ENCODE measurements at regions not wholly inside any gene's neighbourhood (a gene's known extent, or its start where the extent isn't known, plus 50 kb on each side); places are given as distances from the start of the nearest gene placed in this dataset.

- Histone ChIP-seq H3K4me3 (ENCODE audit: low read length) (no peak overlapping the region), H3K36me3 (ENCODE audit: insufficient read depth, low read length) (no peaks in the 10 kb centered on the region), H3K27ac (ENCODE audit: low read length) (no peak overlapping the region), H2AFZ (ENCODE audit: low read length) (no peak overlapping the region), H3K9me3 (ENCODE audit: low read length) (no peaks in the 10 kb centered on the region), H3K27me3 (ENCODE audit: low read length) (no peaks in the 10 kb centered on the region), H3K4me1 (ENCODE audit: low read length) (peaks cover 20% of the 10 kb centered on the region), H3K79me2 (ENCODE audit: low read length) (no peaks in the 10 kb centered on the region), H3K4me2 (ENCODE audit: low read depth, low read length, poor library complexity, severe bottlenecking) (no peak overlapping the region), H4K20me1 (ENCODE audit: insufficient read depth, low read depth, low read length) (no peaks in the 10 kb centered on the region), H3K9me2 (replicated peaks; ENCODE audit: insufficient read depth, low read length) (no peaks in the 10 kb centered on the region), H3K9ac (ENCODE audit: low read length) (no peak overlapping the region)
- peak; percentile 75 for DNase-seq
These were observed 76.0 kb upstream of the AP1S2 start for GRCh38 chrX:15930585-15930984.

- peaks cover 20% of the 10 kb centered on the region for H3K4me1 ChIP-seq (ENCODE audit: low read length)
- no peak overlapping the region for H2AFZ ChIP-seq (ENCODE audit: low read length)
- DNase-seq: no peak
- no peaks in the 10 kb centered on the region for H3K9me2 ChIP-seq (replicated peaks; ENCODE audit: insufficient read depth, low read length)
- no peak overlapping the region for H3K4me3 ChIP-seq (ENCODE audit: low read length)
- H4K20me1 ChIP-seq (ENCODE audit: insufficient read depth, low read depth, low read length): no peaks in the 10 kb centered on the region
- no peak overlapping the region for H3K4me2 ChIP-seq (ENCODE audit: low read depth, low read length, poor library complexity, severe bottlenecking)
- no peaks in the 10 kb centered on the region for H3K79me2 ChIP-seq (ENCODE audit: low read length)
- H3K27me3 ChIP-seq (ENCODE audit: low read length): no peaks in the 10 kb centered on the region
- H3K36me3 ChIP-seq (ENCODE audit: insufficient read depth, low read length): no peaks in the 10 kb centered on the region
- no peak overlapping the region for H3K9ac ChIP-seq (ENCODE audit: low read length)
- H3K9me3 ChIP-seq (ENCODE audit: low read length): no peaks in the 10 kb centered on the region
- no peak overlapping the region for H3K27ac ChIP-seq (ENCODE audit: low read length)
These were observed 74.6 kb upstream of the AP1S2 start for GRCh38 chrX:15929194-15929593.

- no peak overlapping the region for H2AFZ ChIP-seq (ENCODE audit: low read length)
- no peak overlapping the region for H3K9ac ChIP-seq (ENCODE audit: low read length)
- H4K20me1 ChIP-seq (ENCODE audit: insufficient read depth, low read depth, low read length): no peaks in the 10 kb centered on the region
- H3K27ac ChIP-seq (ENCODE audit: low read length): no peak overlapping the region
- H3K4me3 ChIP-seq (ENCODE audit: low read length): no peak overlapping the region
- no peak overlapping the region for H3K4me2 ChIP-seq (ENCODE audit: low read depth, low read length, poor library complexity, severe bottlenecking)
- H3K9me3 ChIP-seq (ENCODE audit: low read length): no peaks in the 10 kb centered on the region
- H3K9me2 ChIP-seq (replicated peaks; ENCODE audit: insufficient read depth, low read length): no peaks in the 10 kb centered on the region
- no peaks in the 10 kb centered on the region for H3K36me3 ChIP-seq (ENCODE audit: insufficient read depth, low read length)
- peaks cover 9% of the 10 kb centered on the region for H3K4me1 ChIP-seq (ENCODE audit: low read length)
- no peak for DNase-seq
- no peaks in the 10 kb centered on the region for H3K27me3 ChIP-seq (ENCODE audit: low read length)
- H3K79me2 ChIP-seq (ENCODE audit: low read length): no peaks in the 10 kb centered on the region
These were observed 72.0 kb upstream of the AP1S2 start for GRCh38 chrX:15926622-15927021.

GRCh38 chrX:15918003-15918402 lies 63.4 kb upstream of the AP1S2 start:
- no peak for DNase-seq
- Histone ChIP-seq H3K9me2 (replicated peaks; ENCODE audit: insufficient read depth, low read length) (no peaks in the 10 kb centered on the region), H3K9me3 (ENCODE audit: low read length) (no peaks in the 10 kb centered on the region), H3K79me2 (ENCODE audit: low read length) (no peaks in the 10 kb centered on the region), H3K27me3 (ENCODE audit: low read length) (no peaks in the 10 kb centered on the region), H3K27ac (ENCODE audit: low read length) (no peak overlapping the region), H2AFZ (ENCODE audit: low read length) (no peak overlapping the region), H3K4me2 (ENCODE audit: low read depth, low read length, poor library complexity, severe bottlenecking) (no peak overlapping the region), H3K4me3 (ENCODE audit: low read length) (no peak overlapping the region), H3K36me3 (ENCODE audit: insufficient read depth, low read length) (no peaks in the 10 kb centered on the region), H4K20me1 (ENCODE audit: insufficient read depth, low read depth, low read length) (no peaks in the 10 kb centered on the region), H3K4me1 (ENCODE audit: low read length) (no peaks in the 10 kb centered on the region), H3K9ac (ENCODE audit: low read length) (no peak overlapping the region)

GRCh38 chrX:15916704-15917084 lies 62.1 kb upstream of the AP1S2 start:
- Histone ChIP-seq H3K36me3 (ENCODE audit: insufficient read depth, low read length) (no peaks in the 10 kb centered on the region), H4K20me1 (ENCODE audit: insufficient read depth, low read depth, low read length) (no peaks in the 10 kb centered on the region), H3K9me2 (replicated peaks; ENCODE audit: insufficient read depth, low read length) (no peaks in the 10 kb centered on the region), H3K4me1 (ENCODE audit: low read length) (peaks cover 6% of the 10 kb centered on the region), H3K9me3 (ENCODE audit: low read length) (no peaks in the 10 kb centered on the region), H3K4me2 (ENCODE audit: low read depth, low read length, poor library complexity, severe bottlenecking) (no peak overlapping the region), H3K9ac (ENCODE audit: low read length) (no peak overlapping the region), H2AFZ (ENCODE audit: low read length) (no peak overlapping the region), H3K27me3 (ENCODE audit: low read length) (no peaks in the 10 kb centered on the region), H3K27ac (ENCODE audit: low read length) (no peak overlapping the region), H3K79me2 (ENCODE audit: low read length) (no peaks in the 10 kb centered on the region), H3K4me3 (ENCODE audit: low read length) (no peak overlapping the region)
- DNase-seq: no peak

- H3K79me2 ChIP-seq (ENCODE audit: low read length): no peaks in the 10 kb centered on the region
- H3K9me2 ChIP-seq (replicated peaks; ENCODE audit: insufficient read depth, low read length): no peaks in the 10 kb centered on the region
- H2AFZ ChIP-seq (ENCODE audit: low read length): no peak overlapping the region
- H3K36me3 ChIP-seq (ENCODE audit: insufficient read depth, low read length): no peaks in the 10 kb centered on the region
- no peak for DNase-seq
- no peaks in the 10 kb centered on the region for H3K9me3 ChIP-seq (ENCODE audit: low read length)
- peaks cover 10% of the 10 kb centered on the region for H3K4me1 ChIP-seq (ENCODE audit: low read length)
- H3K27ac ChIP-seq (ENCODE audit: low read length): no peak overlapping the region
- H3K4me3 ChIP-seq (ENCODE audit: low read length): no peak overlapping the region
- H3K9ac ChIP-seq (ENCODE audit: low read length): no peak overlapping the region
- no peaks in the 10 kb centered on the region for H3K27me3 ChIP-seq (ENCODE audit: low read length)
- no peaks in the 10 kb centered on the region for H4K20me1 ChIP-seq (ENCODE audit: insufficient read depth, low read depth, low read length)
- no peak overlapping the region for H3K4me2 ChIP-seq (ENCODE audit: low read depth, low read length, poor library complexity, severe bottlenecking)
These were observed 61.5 kb upstream of the AP1S2 start for GRCh38 chrX:15915959-15916703.

GRCh38 chrX:15914486-15914885 lies 59.9 kb upstream of the AP1S2 start:
- peaks cover 10% of the 10 kb centered on the region for H3K4me1 ChIP-seq (ENCODE audit: low read length)
- no peak overlapping the region for H3K27ac ChIP-seq (ENCODE audit: low read length)
- H3K9me2 ChIP-seq (replicated peaks; ENCODE audit: insufficient read depth, low read length): no peaks in the 10 kb centered on the region
- no peak overlapping the region for H3K4me2 ChIP-seq (ENCODE audit: low read depth, low read length, poor library complexity, severe bottlenecking)
- H3K79me2 ChIP-seq (ENCODE audit: low read length): no peaks in the 10 kb centered on the region
- H4K20me1 ChIP-seq (ENCODE audit: insufficient read depth, low read depth, low read length): no peaks in the 10 kb centered on the region
- no peaks in the 10 kb centered on the region for H3K9me3 ChIP-seq (ENCODE audit: low read length)
- no peaks in the 10 kb centered on the region for H3K36me3 ChIP-seq (ENCODE audit: insufficient read depth, low read length)
- no peak overlapping the region for H3K9ac ChIP-seq (ENCODE audit: low read length)
- H3K27me3 ChIP-seq (ENCODE audit: low read length): no peaks in the 10 kb centered on the region
- DNase-seq: no peak
- no peak overlapping the region for H3K4me3 ChIP-seq (ENCODE audit: low read length)
- H2AFZ ChIP-seq (ENCODE audit: low read length): no peak overlapping the region

- no peak overlapping the region for H3K4me2 ChIP-seq (ENCODE audit: low read depth, low read length, poor library complexity, severe bottlenecking)
- H3K9me3 ChIP-seq (ENCODE audit: low read length): no peaks in the 10 kb centered on the region
- H4K20me1 ChIP-seq (ENCODE audit: insufficient read depth, low read depth, low read length): no peaks in the 10 kb centered on the region
- no peak overlapping the region for H3K27ac ChIP-seq (ENCODE audit: low read length)
- no peaks in the 10 kb centered on the region for H3K27me3 ChIP-seq (ENCODE audit: low read length)
- H3K36me3 ChIP-seq (ENCODE audit: insufficient read depth, low read length): no peaks in the 10 kb centered on the region
- H3K9ac ChIP-seq (ENCODE audit: low read length): no peak overlapping the region
- H3K9me2 ChIP-seq (replicated peaks; ENCODE audit: insufficient read depth, low read length): no peaks in the 10 kb centered on the region
- H2AFZ ChIP-seq (ENCODE audit: low read length): no peak overlapping the region
- no peak overlapping the region for H3K4me3 ChIP-seq (ENCODE audit: low read length)
- H3K79me2 ChIP-seq (ENCODE audit: low read length): no peaks in the 10 kb centered on the region
- peaks cover 10% of the 10 kb centered on the region for H3K4me1 ChIP-seq (ENCODE audit: low read length)
- no peak for DNase-seq
These were observed 58.5 kb upstream of the AP1S2 start for GRCh38 chrX:15913146-15913545.
